ENCODE measurements at regions not wholly inside any gene's neighbourhood (a gene's known extent, or its start where the extent isn't known, plus 50 kb on each side); places are given as distances from the start of the nearest gene placed in this dataset.
"Not testable (repeated sequence)": the region's sequence is repeated elsewhere in the genome, so short reads cannot be mapped to it uniquely, and the experiment has no call there.

DNA sequence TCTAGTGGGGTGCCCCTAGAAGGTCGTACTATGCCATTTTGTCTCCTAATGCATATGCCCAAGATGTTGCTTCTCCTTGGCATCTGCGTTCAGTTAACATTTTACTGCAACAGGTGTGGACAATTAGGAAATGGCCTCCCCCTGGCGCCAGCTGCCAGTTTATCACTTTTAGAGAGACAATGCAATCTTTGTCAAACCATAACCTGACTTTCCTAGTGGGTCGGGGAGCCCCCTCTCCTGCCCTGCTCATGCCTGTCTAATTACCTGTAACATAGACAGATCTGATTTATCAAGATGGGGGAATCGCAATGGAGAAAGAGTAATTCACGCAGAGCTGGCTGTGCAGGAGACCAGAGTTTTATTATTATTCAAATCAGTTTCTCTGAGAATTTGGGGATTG, 353.7 kb upstream of the SGO1 start:
- DNase-seq = no peak

DNA sequence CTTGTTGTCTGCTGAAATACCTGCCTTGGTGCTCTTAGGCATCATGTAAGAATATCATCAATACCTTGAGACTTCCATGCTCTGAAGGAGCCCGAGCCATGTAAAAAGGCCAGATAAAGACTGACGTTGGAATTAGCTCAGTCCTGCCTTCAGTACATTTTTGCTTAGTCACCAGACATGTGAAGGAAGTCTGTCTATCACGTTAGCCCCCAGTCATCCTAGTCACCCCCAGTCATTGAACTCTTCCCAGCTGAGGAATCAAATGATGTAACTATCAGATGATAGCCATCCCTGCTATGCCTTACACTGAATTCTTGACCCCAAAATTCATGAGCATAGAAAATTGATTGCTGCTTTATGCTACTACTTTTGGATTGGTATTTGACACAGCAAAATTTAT, 351.2 kb upstream of the SGO1 start:
- no peak for DNase-seq

DNA sequence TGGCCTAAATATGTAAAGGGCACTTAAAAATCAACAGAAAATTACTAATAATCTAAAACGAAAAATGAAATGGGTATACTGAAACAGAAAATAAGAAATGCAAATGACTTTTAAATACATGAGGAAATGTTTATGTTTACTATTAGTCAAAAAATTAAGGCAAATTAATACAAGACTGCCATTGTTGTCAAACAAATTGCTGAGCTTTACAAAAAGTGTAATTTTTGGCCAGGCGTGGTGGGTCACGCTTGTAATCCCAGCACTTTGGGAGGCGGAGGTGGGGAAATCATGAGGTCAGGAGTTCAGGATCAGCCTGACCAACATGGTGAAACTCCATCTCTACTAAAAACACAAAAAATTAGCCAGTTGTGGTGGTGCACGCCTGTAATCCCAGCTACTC, 343.9 kb upstream of the SGO1 start:
- DNase-seq = no peak

DNA sequence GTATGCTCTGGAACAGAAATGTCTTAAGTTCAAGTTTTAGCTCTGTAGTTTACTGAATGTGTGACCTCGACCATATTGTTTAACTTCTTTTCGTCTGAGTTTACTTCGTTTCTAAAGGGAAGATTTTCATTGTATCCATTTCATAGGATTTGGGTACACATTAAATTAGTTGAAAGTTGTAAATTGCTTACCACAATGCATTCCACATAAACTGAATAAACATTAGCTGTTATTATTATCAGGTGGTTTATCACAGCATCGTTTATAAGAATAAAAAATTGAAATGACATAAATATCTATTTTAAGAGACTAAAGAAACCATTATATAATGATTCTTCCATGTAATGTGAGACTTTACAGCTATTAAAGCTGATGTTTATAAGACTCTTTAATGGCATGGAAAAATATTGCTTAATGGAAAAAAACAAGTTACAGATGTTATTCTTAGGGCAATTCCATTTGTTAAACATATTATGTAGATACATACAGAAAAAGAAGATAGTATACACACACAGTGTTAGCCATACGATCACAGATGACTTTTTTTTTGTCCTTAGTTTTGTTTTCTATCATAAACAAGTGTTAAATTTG, 342.3 kb upstream of the SGO1 start:
- no peak for DNase-seq

DNA sequence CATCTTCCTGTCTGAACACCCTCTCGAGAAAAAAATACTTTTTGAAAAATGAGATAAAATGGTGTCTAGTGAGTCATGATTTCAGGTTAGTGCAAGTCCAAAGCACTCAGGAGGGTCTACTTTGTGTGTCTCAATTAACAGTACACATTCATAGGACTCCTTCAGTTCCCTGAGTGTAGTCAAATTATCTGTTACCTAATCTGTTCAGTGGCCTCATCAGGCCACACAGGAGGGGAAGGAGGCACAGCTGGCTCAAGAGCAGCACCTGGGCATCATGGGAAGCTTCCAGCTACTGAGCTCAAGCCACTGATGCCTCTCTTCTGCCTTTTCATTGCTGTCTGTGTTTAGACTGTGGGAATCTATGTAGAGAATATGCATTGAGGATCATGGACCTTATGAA, 341.4 kb upstream of the SGO1 start:
- no peak for DNase-seq

DNA sequence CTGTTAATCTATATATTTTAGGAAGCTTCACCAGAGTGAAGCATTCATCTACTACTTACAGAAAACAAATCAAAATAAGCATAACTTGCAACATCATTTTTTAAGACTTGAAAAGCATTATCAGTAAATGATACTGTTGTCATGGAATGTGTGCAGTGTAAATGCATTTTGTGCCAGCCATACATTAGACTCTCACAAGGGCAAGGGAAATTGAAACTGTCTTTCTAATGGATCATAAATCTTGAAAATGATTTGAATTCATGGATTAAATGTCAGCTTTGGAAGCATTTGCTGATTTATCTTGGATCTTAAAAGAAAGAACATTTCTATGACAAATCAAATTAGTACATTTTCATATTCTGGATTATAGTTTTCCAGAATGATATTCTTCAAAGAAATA, 338.3 kb upstream of the SGO1 start:
- no peak for DNase-seq

DNA sequence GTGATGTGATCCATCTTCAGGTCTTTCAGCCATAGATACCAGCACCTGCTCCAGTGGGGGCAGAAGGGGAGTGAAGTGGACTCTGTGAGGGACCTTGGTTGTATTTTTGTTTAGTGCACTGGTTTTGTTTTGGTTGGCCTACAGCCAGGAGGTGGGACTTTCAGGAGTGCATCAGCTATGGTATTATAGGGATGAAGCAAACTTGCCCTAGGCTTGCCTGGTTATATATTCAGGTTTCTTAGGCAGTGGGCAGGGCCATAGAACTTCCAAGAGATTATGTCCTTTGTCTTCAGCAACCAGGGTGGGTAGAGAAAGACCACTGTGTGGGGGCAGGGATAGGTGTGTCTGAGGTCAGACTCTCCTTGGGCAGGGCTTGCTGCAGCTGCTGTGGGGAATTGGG, 337.3 kb upstream of the SGO1 start:
- DNase-seq = no peak

DNA sequence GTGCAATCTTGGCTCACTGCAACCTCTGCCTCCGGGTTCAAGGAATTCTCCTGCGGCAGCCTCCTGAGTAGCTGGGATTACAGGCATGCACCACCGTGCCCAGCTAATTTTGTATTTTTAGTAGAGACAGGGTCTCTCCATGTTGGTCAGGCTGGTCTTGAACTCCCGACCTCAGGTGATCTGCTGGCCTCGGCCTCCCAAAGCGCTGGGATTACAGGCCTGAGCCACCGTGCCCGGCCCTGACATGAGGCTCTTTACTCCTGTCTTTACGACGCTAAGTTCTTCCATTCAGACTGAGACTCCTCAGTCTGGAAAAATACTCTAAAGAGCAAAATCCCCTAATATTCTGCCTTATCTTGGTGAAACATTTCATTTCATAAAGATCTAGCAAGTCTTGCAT, 331.3 kb upstream of the SGO1 start:
- DNase-seq = not testable (repeated sequence)

DNA sequence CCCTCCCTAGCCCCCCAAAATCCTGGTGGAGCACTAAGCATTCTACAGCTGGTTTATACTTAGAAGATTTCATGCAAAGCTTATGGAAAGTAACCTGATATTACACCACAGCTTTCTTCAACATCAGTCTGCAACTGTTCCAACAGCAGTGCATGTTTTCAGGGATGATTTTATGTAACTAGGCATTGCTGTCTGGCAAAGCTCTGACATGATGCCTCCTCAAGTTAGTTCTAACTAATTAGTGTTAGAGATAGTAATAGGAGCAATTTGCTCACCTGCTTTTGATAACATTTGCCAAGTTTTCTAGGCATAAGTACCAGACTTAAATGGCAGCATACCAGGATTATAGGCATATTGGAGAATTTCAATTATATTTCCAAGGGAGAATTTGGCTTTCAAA, 330.3 kb upstream of the SGO1 start:
- no peak for DNase-seq

DNA sequence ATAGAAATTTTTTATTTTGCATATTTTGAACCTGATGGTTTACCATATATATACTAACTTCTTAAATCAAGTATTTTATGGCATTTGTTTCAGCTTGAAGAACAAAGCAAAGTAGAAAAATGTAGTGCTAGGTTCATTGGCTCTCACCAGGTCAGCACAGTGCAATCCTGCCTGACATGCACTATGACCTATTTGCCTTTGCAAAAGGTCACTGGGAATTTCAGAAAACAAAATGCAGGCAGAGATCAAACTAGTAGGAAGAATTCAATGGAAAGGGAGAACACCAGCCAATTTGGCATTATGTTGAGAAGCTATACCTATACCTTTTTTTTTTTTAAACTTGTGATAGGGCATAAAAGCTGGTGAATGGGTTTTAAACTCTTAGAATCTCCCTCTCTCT, 329.8 kb upstream of the SGO1 start:
- no peak for DNase-seq

DNA sequence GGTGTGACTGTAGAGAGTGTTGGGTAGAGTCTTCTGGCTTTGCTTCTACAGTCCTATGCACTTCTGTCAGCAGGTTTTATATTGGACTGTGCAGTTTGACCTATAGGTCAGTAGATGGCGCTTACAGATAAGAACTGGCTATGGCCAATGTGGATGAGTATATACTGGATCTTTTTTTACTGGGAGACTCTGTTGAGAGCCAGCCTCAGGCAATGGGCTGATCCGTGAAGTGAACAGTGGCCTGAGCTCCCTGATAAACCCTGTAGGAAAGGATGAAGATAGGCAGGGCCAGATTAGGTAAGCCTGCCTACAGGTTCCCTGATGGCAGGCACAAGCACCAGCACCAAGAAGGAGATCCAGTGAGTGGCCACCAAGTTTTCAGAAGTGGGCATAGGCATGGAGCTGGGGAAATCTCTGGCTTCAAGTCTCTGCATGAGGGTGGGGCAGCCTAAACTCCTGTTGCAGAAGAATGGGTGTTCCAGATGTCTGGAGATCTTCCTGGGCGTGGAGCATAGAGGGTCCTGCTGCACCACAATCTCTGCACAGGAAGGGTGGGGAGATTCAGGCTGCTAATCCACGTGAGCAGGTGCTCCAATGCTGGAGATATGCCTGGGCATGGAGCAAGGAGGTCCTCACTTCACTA, 326.0 kb upstream of the SGO1 start:
- DNase-seq = peak; percentile 50

DNA sequence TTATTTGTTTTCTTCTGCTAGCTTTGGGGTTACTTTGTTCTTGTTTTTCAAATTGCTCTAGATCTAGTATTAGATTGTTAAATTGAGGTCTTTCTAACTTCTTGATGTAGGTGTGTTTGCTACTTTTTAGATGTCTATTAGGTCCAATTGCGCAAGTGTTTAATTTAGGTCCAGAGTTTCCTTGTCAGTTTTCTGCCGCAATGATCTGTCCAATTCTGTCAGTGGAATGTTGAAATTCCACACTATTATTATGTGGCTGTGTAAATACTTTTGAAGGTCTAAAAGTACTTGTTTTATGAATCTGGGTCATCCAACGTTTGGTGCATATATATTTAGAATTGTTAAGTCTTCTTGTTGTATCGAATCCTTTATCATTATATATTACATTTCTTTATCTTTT, 324.4 kb upstream of the SGO1 start:
- DNase-seq = no peak

DNA sequence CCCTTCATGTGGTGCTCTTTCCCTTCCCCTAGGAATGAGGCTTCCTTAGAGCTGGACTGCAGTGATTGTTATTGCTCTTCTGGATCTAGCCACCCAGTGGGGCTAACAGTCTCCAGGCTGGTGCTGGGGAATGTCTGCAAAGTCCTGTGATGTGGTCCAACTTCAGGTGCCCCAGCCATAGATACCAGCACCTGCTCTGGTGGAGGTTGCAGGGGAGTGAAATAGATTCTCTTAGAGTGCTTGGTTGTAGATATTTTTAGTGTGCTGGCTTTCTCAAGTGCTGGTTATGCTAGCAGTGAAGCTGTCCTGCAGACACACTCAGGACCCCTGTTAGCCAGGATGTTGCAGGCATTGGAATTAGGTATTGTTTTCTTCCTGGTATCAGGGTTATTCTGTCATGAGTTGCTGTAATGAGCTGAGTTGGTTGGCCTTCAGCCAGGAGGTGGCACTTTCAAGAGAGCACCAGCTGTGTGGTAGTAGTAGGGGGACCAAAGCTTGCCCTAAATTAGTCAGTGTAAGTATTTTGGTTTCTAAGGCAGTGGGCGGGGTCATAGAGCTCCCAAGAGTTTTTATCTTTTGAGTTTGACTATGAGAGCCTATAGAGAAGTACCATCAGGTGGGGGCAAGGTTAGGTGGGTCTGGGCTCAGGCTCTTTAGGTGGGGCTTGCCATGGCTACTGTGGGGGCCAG, 317.5 kb upstream of the SGO1 start:
- no peak for DNase-seq

DNA sequence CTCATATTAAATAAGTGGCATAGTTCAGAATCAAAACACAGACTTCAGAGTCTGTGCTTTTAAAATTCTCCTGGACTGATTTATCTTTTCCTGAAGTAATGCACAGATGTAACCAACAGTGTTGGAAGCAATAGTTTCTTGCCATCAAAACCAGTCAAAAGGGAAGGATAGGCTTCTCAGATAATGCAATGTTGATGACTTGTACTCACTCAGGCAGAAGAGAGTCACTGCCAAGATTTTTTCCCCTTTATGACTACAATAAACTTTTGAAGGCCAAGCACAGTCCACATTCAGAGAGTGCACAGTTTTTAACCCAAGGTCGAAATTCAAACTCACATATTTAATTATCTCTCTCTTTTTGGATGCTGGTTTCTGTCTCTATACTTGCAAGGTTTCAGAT, 305.0 kb upstream of the SGO1 start:
- DNase-seq = no peak

DNA sequence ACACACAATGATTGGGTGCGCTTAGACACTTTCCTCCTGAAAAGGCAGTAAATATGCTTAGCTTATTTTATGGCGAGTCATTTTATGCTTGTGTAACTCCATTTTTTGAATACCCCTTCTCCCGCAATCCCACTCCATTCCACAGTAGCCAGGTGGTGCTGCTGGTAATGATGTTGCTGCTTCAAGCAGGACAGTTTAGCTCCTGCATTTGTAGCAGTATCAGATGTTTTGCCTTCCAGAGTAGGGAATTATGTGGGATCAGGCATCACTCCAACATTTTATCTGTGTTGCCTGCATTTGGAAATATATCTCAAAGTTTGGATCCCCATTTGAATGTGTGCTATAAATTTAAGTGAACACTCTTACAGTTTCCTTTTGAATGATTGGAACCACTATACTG, 302.1 kb upstream of the SGO1 start:
- no peak for DNase-seq

DNA sequence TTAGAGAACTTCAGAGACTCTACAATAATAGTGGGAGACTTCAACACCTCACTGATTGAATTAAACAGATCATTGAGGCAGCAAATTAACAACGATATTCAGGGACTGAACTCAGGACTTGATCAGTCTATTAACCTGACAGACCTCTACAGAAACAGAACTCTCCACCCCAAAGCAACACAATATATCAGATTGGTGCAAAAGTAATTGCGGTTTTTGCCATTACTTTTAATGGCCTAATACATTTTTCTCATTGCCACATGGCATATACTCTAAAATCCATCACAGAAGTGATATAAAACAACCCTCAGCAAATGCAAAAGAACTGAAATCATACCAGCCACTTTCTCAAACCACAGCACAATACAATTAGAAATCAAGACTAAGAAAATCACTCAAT, 298.1 kb upstream of the SGO1 start:
- no peak for DNase-seq

DNA sequence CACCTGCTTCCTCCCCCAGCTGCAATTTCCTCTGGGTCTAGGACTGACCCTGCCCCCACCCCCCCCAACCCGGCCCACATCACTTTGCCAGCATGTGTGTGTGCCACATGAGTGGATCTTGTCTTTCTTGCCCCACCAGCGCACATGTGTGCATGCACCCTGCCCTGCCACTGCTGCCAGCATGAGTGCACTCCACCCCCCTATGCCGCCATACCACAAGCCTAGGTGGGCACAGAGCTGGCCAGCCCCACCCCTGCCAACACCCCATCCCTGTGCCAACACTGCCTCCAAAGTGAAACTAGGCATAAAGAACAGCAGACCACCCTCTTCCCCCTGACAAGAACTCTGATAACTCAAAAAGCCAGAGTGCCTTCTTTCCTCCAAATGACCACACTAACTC, 296.3 kb upstream of the SGO1 start:
- DNase-seq = no peak

DNA sequence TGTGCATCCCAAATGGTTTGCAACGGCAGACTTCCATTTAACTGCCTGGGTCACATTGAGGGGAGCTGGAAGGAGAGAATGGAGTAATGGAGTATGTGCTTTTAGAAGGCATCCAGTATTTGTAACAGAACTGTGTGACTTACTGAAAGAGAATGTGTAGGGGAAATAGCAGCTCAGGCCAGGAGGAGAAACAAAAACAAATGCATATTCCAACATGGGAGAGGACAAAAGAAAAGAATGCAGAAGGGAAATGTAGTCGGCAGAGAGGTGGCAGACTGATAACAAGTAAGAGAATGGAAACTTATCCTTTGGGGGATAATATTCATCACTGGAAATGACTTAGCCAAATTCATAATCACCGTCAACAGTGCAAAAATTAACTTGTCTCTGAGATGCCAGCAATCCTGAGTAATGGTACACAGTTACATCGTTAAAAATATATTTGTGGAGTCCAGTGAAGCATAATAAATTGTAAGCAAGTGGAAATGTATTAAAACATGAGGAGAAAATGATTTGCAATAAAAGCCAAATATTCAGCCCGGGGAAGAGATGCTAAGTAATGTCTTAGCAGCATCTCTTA, 294.9 kb upstream of the SGO1 start:
- no peak for DNase-seq

DNA sequence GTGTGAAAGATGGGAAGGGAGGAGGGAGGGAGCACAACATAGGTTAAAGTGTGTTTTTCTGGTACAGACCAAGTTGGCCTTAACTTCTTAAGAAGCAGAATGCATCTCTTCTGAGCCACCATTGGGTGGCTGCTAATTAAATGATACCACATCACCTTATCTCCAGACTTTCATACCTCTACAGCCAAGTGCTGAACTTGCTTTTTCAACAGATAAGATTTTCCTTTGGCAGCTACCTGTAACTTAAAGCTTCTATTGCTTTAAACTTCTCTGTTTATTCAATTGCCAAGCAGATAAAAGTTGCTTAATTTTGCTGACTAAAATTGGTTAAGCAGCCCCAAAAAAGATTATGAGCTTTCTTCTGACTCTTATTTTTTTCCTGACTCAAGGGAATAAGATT, 292.4 kb upstream of the SGO1 start:
- DNase-seq = no peak

DNA sequence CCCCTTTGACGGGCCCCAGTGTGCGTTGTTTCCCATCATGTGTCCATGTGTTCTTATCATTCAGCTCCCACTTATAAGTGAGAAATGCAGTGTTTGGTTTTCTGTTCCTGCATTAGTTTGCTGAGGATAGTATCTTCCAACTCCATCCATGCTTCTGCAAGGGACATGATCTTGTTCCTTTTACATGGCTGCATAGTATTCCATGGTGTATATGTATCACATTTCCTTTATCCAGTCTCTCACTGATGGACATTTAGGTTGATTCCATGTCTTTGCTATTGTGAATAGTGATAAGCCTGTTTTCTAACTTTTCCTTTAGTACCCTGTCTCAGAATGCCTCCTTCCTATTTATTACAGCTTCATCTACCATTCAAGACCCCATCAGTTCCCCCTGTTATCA, 278.2 kb upstream of the SGO1 start:
- DNase-seq = not testable (repeated sequence)

DNA sequence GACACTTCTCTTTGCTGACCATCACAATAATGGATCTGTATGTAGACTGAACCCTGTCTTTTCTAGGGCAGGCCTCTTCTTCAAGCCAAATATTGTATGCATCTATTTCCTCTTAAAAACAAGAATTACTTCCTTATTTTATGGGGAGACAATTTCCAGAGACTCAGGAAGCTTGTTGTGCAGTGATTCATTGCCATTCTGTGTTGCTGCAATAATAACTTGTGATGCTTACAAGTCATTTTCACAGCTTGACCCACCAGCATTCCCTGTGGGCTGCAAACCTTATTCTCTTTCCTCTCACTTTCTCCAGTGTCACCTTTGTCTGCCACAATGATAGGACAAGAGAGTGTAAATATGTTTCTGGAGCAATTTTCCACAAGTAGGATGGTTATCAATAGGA, 276.7 kb upstream of the SGO1 start:
- DNase-seq = peak; percentile 4

DNA sequence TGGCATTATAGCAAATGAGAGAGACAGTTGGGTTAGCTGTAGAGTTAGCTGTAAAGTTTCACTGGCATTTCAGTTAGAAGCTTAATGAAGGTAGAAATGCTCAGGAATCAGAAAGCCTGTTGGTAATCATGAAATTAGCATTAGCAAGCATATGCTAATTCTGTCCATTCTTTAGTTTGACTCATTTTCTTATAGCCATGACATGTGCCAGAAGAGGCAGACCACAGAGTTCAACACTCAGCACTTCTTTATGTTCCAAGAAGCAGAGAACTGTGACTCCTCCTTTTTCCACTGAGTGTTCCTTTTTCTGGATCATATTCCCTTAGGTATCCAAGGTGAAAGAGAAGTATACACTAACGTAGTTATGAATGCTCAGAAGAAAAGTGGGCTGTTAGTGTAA, 276.2 kb upstream of the SGO1 start:
- no peak for DNase-seq

DNA sequence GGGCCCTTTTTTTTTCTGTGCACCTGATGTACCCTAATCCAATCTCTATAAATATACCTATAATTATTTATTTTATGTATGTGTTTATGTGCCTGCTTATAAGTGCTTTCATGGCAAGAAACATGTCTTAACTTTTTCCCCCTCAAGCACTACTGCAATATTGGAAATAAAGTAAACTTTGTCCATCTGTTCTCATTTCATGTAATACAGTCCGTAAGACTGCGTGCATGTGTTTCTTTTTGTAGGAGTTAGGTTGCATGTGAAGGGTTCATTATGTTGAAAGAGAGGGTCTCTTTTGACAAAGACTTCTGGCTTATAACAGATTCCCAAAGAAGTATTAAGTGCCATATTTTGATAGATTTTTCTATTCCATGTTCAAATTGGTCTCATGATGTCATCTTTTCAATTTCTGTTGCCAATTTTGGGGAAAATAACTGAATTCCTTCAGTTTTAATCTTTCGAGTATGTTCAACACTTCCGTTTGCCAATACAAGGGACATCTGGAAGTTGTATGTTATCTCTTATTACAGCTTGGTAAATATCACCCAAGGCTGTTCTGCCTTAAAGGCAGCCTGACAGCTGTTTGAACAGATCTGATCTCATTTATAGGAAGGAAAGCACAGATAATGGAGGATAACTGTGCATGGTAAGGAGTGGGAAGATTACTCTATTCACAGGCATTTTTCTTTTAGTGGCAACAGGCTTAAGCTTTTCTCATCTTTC, 273.1 kb upstream of the SGO1 start:
- DNase-seq = no peak

DNA sequence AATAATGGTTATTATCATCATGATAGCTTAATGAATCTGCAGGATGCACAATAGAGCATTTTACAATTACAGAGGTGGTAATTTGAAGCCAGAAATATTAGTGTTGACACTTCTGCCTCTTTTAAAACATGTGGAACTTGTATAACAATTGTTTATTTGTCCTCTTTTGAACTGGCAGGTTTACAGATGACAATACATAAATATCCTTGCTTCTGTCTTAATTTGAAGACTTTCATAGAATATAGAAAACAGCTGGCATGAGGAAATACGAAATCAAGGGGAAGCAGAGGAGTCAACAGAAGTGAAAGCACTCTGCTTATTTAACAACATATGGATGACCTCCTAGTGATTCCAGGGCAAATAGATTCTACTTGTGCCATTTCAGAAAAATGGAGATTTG, 270.5 kb upstream of the SGO1 start:
- DNase-seq = no peak
